IMR-90 (cell line): ENCODE measurements at regions not wholly inside any gene's neighbourhood (a gene's known extent, or its start where the extent isn't known, plus 50 kb on each side); places are given as distances from the start of the nearest gene placed in this dataset.

Source experiments
- ATAC-seq: fragments of 200-7000 bp; cut with Tn5 transposase; 2 replicates; pipeline ENCODE4 v1.9.1; 2020; ENCODE audit warnings: low read depth, mild to moderate bottlenecking, moderate library complexity
- BruUV-seq: library from RNA; stranded (reverse); fragments of 400-500 nt; replicated peaks from 2 replicates; lab custom pipeline; 2021; lab: Mats Ljungman, UMichigan
- CTCF ChIA-PET: fragments of 300-600 bp; formaldehyde crosslinking; extraction: SDS; loops from one replicate; lab custom pipeline; 2021; ENCODE audit warnings: antibody characterized with exemption; lab: Yijun Ruan, JAX
- POLR2A ChIA-PET: fragments of 300-600 bp; sonication (Branson Sonifier 250); formaldehyde crosslinking; loops from one replicate; lab custom pipeline; 2022; ENCODE audit warnings: antibody characterized with exemption; ENCODE audit not compliant: unreplicated experiment; lab: Charles Lee
- DNase-seq: peaks from one replicate; pipeline ENCODE4 v3.0.0; 2013
- H2AFZ ChIP-seq: replicated peaks from 2 replicates; pipeline ENCODE3; 2013; ENCODE audit warnings: low read length, mild to moderate bottlenecking; ENCODE audit not compliant: poor library complexity
- H2AK5ac ChIP-seq: 2 replicates; pipeline ENCODE4 v1.6.1; 2013; ENCODE audit warnings: low read depth, low read length, inconsistent platforms
- H2AK9ac ChIP-seq: replicated peaks from 2 replicates; pipeline ENCODE3; 2013; ENCODE audit warnings: mild to moderate bottlenecking, low read depth, low read length, moderate library complexity; ENCODE audit not compliant: poor library complexity
- H2BK120ac ChIP-seq: 2 replicates; pipeline ENCODE4 v1.6.1; 2013; ENCODE audit warnings: low read depth, low read length, inconsistent platforms
- H2BK15ac ChIP-seq: 3 replicates; pipeline ENCODE4 v1.6.1; 2013; ENCODE audit warnings: low read depth, low read length, inconsistent platforms
- H2BK20ac ChIP-seq: 2 replicates; pipeline ENCODE4 v1.6.1; 2013; ENCODE audit warnings: low read depth, mild to moderate bottlenecking, inconsistent platforms, low read length, moderate library complexity
- H2BK5ac ChIP-seq: 2 replicates; pipeline ENCODE4 v1.6.1; 2013; ENCODE audit warnings: mild to moderate bottlenecking, low read depth, low read length, inconsistent platforms; ENCODE audit not compliant: poor library complexity, severe bottlenecking
- H3K14ac ChIP-seq: replicated peaks from 2 replicates; pipeline ENCODE4 v1.6.1; 2013; ENCODE audit warnings: low read depth, low read length, inconsistent platforms
- H3K18ac ChIP-seq: 2 replicates; pipeline ENCODE4 v1.6.1; 2013; ENCODE audit warnings: low read depth, low read length, control low read depth
- H3K23ac ChIP-seq: 2 replicates; pipeline ENCODE4 v1.6.1; 2013; ENCODE audit warnings: low read depth, low read length, inconsistent platforms
- H3K27ac ChIP-seq: 2 replicates; pipeline ENCODE4 v1.5.1; 2013; ENCODE audit warnings: mild to moderate bottlenecking, control low read depth, low read length; ENCODE audit not compliant: insufficient read depth
- H3K27me3 ChIP-seq: 2 replicates; pipeline ENCODE4 v1.6.1; 2013; ENCODE audit warnings: low read length; ENCODE audit not compliant: control insufficient read depth, insufficient read depth
- H3K36me3 ChIP-seq: 2 replicates; pipeline ENCODE4 v1.6.1; 2013; ENCODE audit warnings: low read length, mixed read lengths; ENCODE audit not compliant: control insufficient read depth, insufficient read depth
- H3K4ac ChIP-seq: 2 replicates; pipeline ENCODE4 v1.6.1; 2013; ENCODE audit warnings: low read depth, low read length, inconsistent platforms
- H3K4me1 ChIP-seq: 2 replicates; pipeline ENCODE4 v1.6.1; 2013; ENCODE audit warnings: low read length, mixed read lengths; ENCODE audit not compliant: control insufficient read depth, insufficient read depth
- H3K4me2 ChIP-seq: 2 replicates; pipeline ENCODE4 v1.6.1; 2013; ENCODE audit warnings: low read depth, mild to moderate bottlenecking, control low read depth, low read length, moderate library complexity
- H3K4me3 ChIP-seq: 2 replicates; pipeline ENCODE4 v1.5.1; 2013; ENCODE audit warnings: low read depth, mild to moderate bottlenecking, control low read depth, low read length, moderate library complexity; ENCODE audit not compliant: insufficient read depth
- H3K56ac ChIP-seq: 2 replicates; pipeline ENCODE4 v1.6.1; 2013; ENCODE audit warnings: low read length, inconsistent platforms; ENCODE audit not compliant: insufficient read depth; ENCODE audit errors: extremely low read depth
- H3K79me1 ChIP-seq, 2 experiments: 2 replicates each; pipeline ENCODE4 v1.6.1; 2013; ENCODE audit warnings: low read length in 2 of 2, inconsistent platforms in 1 of 2, low read depth in 1 of 2
- H3K9ac ChIP-seq: 2 replicates; pipeline ENCODE4 v1.6.1; 2013; ENCODE audit warnings: low read depth, low read length, control low read depth
- H3K9me1 ChIP-seq: 2 replicates; pipeline ENCODE4 v1.6.1; 2013; ENCODE audit warnings: low read length, inconsistent platforms; ENCODE audit not compliant: insufficient read depth
- H3K9me3 ChIP-seq: 2 replicates; pipeline ENCODE4 v1.6.1; 2013; ENCODE audit warnings: low read length; ENCODE audit not compliant: control insufficient read depth, insufficient read depth
- H4K20me1 ChIP-seq: 2 replicates; pipeline ENCODE4 v1.6.1; 2013; ENCODE audit warnings: low read length, inconsistent platforms; ENCODE audit not compliant: insufficient read depth
- H4K5ac ChIP-seq: 2 replicates; pipeline ENCODE4 v1.6.1; 2013; ENCODE audit warnings: mild to moderate bottlenecking, low read depth, low read length, control low read depth
- H4K8ac ChIP-seq, 2 experiments: 2 replicates each; pipeline ENCODE4 v1.6.1; 2013; ENCODE audit warnings: low read depth in 2 of 2, low read length in 2 of 2, control low read depth in 1 of 2, inconsistent platforms in 1 of 2
- H4K91ac ChIP-seq: 2 replicates; pipeline ENCODE4 v1.6.1; 2013; ENCODE audit warnings: low read depth, low read length, inconsistent platforms; ENCODE audit not compliant: insufficient read depth
- BHLHE40 ChIP-seq: fragments of 150-350 bp; IDR thresholded peaks from 2 replicates; pipeline ENCODE4 v1.6.1; 2016; ENCODE audit warnings: mild to moderate bottlenecking, low read depth, low read length
- CEBPB ChIP-seq: IDR thresholded peaks from 2 replicates; pipeline ENCODE4 v1.6.1; 2012; ENCODE audit warnings: low read depth, low read length, improper control_type of control experiment
- CHD1 ChIP-seq: IDR thresholded peaks from 2 replicates; pipeline ENCODE4 v1.6.1; 2012; ENCODE audit warnings: low read depth, low read length, improper control_type of control experiment
- CTCF ChIP-seq: conservative IDR thresholded peaks from 2 replicates; pipeline ENCODE4 v1.5.1; 2012; ENCODE audit warnings: mild to moderate bottlenecking, low read depth, low read length, improper control_type of control experiment
- ELK1 ChIP-seq: fragments of 150-350 bp; IDR thresholded peaks from 2 replicates; pipeline ENCODE4 v1.6.1; 2016; ENCODE audit warnings: low read depth, mild to moderate bottlenecking, low read length, moderate library complexity, borderline replicate concordance
- FOS ChIP-seq: fragments of 150-350 bp; IDR thresholded peaks from 2 replicates; pipeline ENCODE4 v1.6.1; 2016; ENCODE audit warnings: low read depth, low read length
- MAFK ChIP-seq: IDR thresholded peaks from 2 replicates; pipeline ENCODE4 v1.6.1; 2012; ENCODE audit warnings: low read depth, low read length, improper control_type of control experiment
- RAD21 ChIP-seq: IDR thresholded peaks from 2 replicates; pipeline ENCODE4 v1.6.1; 2012; ENCODE audit warnings: low read length, improper control_type of control experiment
- RCOR1 ChIP-seq: IDR thresholded peaks from 2 replicates; pipeline ENCODE4 v1.6.1; 2012; ENCODE audit warnings: mild to moderate bottlenecking, low read length, improper control_type of control experiment; ENCODE audit not compliant: insufficient replicate concordance
- SMC3 ChIP-seq: fragments of 150-350 bp; IDR thresholded peaks from 2 replicates; pipeline ENCODE4 v1.6.1; 2016; ENCODE audit warnings: low read depth, mild to moderate bottlenecking, antibody characterized with exemption, low read length, moderate library complexity
- WGBS, 2 experiments: methylation state at CpG; one replicate each; pipeline versions ENCODE4 v1.1.5 to v1.1.7; 2013; ENCODE audit warnings: missing lambda C conversion rate in 2 of 2; ENCODE audit not compliant: insufficient read length in 1 of 2; ENCODE audit errors: extremely low coverage in 2 of 2; 5-methylcytosine and 5-hydroxymethylcytosine counted together
- dilution Hi-C: fragments of 300-500 bp; cut with HindIII; formaldehyde crosslinking; loops from one replicate; pipeline ENCODE4 v1.14.3; 2018; ENCODE audit warnings: low sequenced_read_pairs; ENCODE audit not compliant: unreplicated experiment
- in situ Hi-C: fragments of 300-500 bp; cut with MboI; formaldehyde crosslinking; loops from 3 replicates; pipeline ENCODE4 v1.14.3; 2019; ENCODE audit warnings: low sequenced_read_pairs, inconsistent platforms, mixed read lengths
- intact Hi-C: fragments of 100-400 bp; cut with micrococcal nuclease; formaldehyde crosslinking; loops from 2 replicates; pipeline ENCODE4 v1.10.0; 2022

- no peak for ATAC-seq
- Histone ChIP-seq H3K9ac (no peak overlapping the region), H3K4me3 (no peak overlapping the region), H4K91ac (no peak overlapping the region), H3K9me3 (no peaks in the 10 kb centered on the region; the same call in 1 of the 2 replicates), H2AFZ (no peak overlapping the region), H3K79me1 (no peaks in the 10 kb centered on the region), H3K4me1 (no peaks in the 10 kb centered on the region), H3K27ac (no peak overlapping the region), H2BK120ac (no peak overlapping the region), H2BK20ac (no peak overlapping the region), H2AK5ac (no peak overlapping the region), H3K36me3 (no peaks in the 10 kb centered on the region), H3K4ac (no peak overlapping the region), H4K5ac (no peak overlapping the region), H2BK15ac (no peak overlapping the region), H2AK9ac (no peak overlapping the region), H4K8ac (no peak overlapping the region), H3K27me3 (no peaks in the 10 kb centered on the region), H3K56ac (no peak overlapping the region), H3K4me2 (no peak overlapping the region), H3K23ac (no peak overlapping the region), H4K20me1 (no peaks in the 10 kb centered on the region), H2BK5ac (no peak overlapping the region), H3K14ac (no peak overlapping the region), H3K9me1 (no peaks in the 10 kb centered on the region), H3K18ac (no peak overlapping the region)
- no CpG with 5 or more reads among the region's 3 CpGs for WGBS, 2 experiments
- CTCF ChIA-PET: no interaction called here
- BruUV-seq: no TSS peak
- DNase-seq: no peak
- dilution Hi-C loops (no loop called here), in situ Hi-C loops (no loop called here), intact Hi-C loops (no loop called here)
- no peak for TF ChIP-seq CEBPB
- no peak for TF ChIP-seq MAFK
- TF ChIP-seq CTCF: no peak
- no peak for TF ChIP-seq FOS
- no peak for TF ChIP-seq BHLHE40
- TF ChIP-seq SMC3: no peak
- TF ChIP-seq RAD21: no peak
- TF ChIP-seq ELK1: no peak
- no peak for TF ChIP-seq CHD1
- TF ChIP-seq RCOR1: no peak
- POLR2A ChIA-PET: no interaction called here
These were observed 465.7 kb downstream of the PLPP3 start for GRCh38 chr1:56113679-56114078.
